Mesodermal cell (in vitro differentiated cells): ENCODE measurements at regions not wholly inside any gene's neighbourhood (a gene's known extent, or its start where the extent isn't known, plus 50 kb on each side); places are given as distances from the start of the nearest gene placed in this dataset.

Experiments used
- H3K27ac ChIP-seq: 2 replicates; pipeline ENCODE4 v1.7.0; 2013; ENCODE audit warnings: mild to moderate bottlenecking, low read depth, low read length, moderate library complexity; ENCODE audit not compliant: severe bottlenecking
- H3K36me3 ChIP-seq: 2 replicates; pipeline ENCODE4 v1.7.1; 2013; ENCODE audit warnings: mild to moderate bottlenecking, low read length, moderate library complexity; ENCODE audit not compliant: control insufficient read depth, insufficient read depth
- H3K4me1 ChIP-seq: one replicate; pipeline ENCODE4 v1.7.1; 2013; ENCODE audit warnings: mild to moderate bottlenecking, low read length; ENCODE audit not compliant: insufficient read depth, control insufficient read depth, poor library complexity, severe bottlenecking
- H3K4me3 ChIP-seq: 2 replicates; pipeline ENCODE4 v1.7.0; 2013; ENCODE audit warnings: low read length, control low read depth, mild to moderate bottlenecking; ENCODE audit not compliant: insufficient read depth, poor library complexity, severe bottlenecking; ENCODE audit errors: extremely low read depth
- H3K9me3 ChIP-seq: 2 replicates; pipeline ENCODE4 v1.7.1; 2013; ENCODE audit warnings: mild to moderate bottlenecking, low read length, moderate library complexity; ENCODE audit not compliant: control insufficient read depth
- WGBS, 2 experiments: methylation state at CpG; one replicate each; pipeline ENCODE4 v1.1.5; 2013; ENCODE audit warnings: missing lambda C conversion rate in 2 of 2; ENCODE audit not compliant: insufficient coverage in 2 of 2; 5-methylcytosine and 5-hydroxymethylcytosine counted together

DNA sequence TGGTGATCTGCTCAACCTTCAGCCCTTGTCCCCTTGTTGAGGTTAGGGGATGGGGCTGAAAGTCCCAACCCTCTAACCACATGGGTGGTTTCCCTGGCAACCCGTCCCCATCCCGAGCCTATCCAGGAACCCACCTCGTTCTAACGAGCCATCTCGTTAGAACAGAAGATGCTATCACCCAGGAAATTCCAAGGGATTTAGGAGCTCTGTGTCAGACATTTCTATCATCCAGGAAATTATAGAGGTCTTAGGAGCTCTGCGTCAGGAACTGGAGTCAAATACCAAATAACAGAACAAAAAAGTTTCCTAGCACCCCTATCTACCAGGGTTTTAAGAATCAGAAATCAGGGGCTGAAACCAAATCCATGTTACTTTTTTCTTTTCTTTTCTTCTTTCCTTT is 90.3 kb upstream of the LCLAT1 start:
- 58 to 77% methylated on average over 3 to 6 of the region's 6 CpGs for WGBS, 2 experiments
- Histone ChIP-seq H3K9me3 (no peaks in the 10 kb centered on the region), H3K27ac (no peak overlapping the region), H3K36me3 (no peaks in the 10 kb centered on the region), H3K4me1 (peaks cover 16% of the 10 kb centered on the region), H3K4me3 (no peak overlapping the region)

DNA sequence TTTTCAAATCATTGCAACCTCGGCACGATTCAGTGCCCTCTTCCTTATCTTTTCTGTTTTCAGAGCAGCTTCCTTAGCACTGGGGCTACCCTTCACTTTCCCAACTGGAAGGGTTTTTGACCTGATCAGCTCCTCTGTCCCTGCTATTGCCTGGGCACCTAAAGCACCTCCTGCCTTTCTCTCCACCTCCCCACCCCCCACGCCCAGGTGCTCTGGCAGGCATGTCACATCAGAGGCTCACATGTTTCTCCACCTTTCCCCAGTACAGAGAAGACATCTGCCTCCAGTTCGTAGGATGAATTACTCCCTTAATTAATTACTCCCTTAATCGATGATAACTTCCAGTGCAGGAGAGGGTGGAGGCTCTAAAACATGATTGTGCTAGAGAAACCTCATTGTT is 88.7 kb upstream of the LCLAT1 start:
- no peaks in the 10 kb centered on the region for H3K36me3 ChIP-seq
- H3K27ac ChIP-seq, result no peak overlapping the region
- H3K9me3 ChIP-seq, result no peaks in the 10 kb centered on the region
- WGBS, 2 experiments, result 100% methylated on average over 3 of the region's 5 CpGs
- H3K4me1 ChIP-seq, result peaks cover 23% of the 10 kb centered on the region
- no peak overlapping the region for H3K4me3 ChIP-seq

DNA sequence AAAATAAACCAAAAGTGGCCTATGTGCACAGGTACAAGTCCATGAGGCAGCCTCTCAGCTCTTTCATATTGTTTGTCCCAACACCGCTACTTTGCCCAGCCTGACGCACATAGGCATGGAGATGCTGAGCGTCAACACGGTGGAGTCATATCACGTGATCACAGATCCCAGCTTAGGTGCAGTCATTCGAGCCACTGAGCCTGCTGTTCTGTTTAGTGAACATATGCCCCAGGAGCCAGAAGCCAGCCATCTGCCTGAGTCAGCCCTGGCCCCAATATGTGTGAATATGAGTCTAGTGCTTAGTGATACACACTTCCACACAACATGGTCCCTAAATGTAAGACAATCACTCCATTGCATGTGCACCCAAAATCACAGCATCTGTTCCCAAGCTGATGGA is 88.2 kb upstream of the LCLAT1 start:
- H3K27ac ChIP-seq, result no peak overlapping the region
- H3K36me3 ChIP-seq, result no peaks in the 10 kb centered on the region
- WGBS, 2 experiments, result 96 to 97% methylated on average over 6 of the region's 6 CpGs
- peaks cover 23% of the 10 kb centered on the region for H3K4me1 ChIP-seq
- H3K9me3 ChIP-seq, result no peaks in the 10 kb centered on the region
- H3K4me3 ChIP-seq, result no peak overlapping the region

DNA sequence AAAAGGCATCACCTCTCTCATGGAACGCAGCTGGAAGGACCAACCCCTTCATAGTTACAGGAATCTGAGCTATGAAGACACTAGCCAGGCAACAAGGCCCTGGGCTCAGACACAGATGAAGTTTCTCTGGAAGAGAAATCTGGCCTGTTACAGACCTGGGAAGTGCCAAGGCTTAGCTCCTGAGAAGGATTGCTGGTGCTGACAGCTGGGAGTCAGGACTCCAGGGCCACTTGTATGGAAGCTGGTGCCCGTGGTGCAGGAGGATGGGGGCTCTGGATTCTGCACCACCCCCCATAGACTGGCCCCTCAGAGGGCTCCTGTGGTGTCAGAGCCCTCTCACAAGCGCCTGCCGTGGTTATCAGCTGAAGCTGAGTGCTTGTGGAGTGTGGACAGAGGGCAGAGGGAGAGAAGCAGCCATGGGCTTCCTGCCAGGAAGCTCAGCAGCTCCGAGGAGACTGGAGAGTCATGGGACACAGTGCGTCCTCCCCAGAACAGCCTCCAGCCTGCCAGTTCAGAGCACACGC is 87.3 kb upstream of the LCLAT1 start:
- H3K4me1 ChIP-seq, result peaks cover 23% of the 10 kb centered on the region
- 89 to 91% methylated on average over 6 of the region's 7 CpGs for WGBS, 2 experiments
- no peak overlapping the region for H3K4me3 ChIP-seq
- H3K9me3 ChIP-seq, result no peaks in the 10 kb centered on the region
- no peaks in the 10 kb centered on the region for H3K36me3 ChIP-seq
- H3K27ac ChIP-seq, result peak overlapping the region; percentile 30

- Histone ChIP-seq H3K4me1 (peaks cover 15% of the 10 kb centered on the region), H3K27ac (no peak overlapping the region), H3K4me3 (no peak overlapping the region), H3K36me3 (no peaks in the 10 kb centered on the region), H3K9me3 (peaks cover 5% of the 10 kb centered on the region)
- 95 to 98% methylated on average over 6 to 7 of the region's 11 CpGs for WGBS, 2 experiments
These were observed 85.2 kb upstream of the LCLAT1 start for GRCh38 chr2:30361751-30362394.

GRCh38 chr2:30362468-30363081 is 84.5 kb upstream of the LCLAT1 start:
- peak overlapping the region; percentile 17 for H3K27ac ChIP-seq
- no peak overlapping the region for H3K4me3 ChIP-seq
- WGBS, 2 experiments, result 67 to 71% methylated on average over 3 to 4 of the region's 4 CpGs
- H3K4me1 ChIP-seq, result peaks cover 14% of the 10 kb centered on the region
- H3K9me3 ChIP-seq, result peaks cover 5% of the 10 kb centered on the region
- H3K36me3 ChIP-seq, result no peaks in the 10 kb centered on the region

- H3K4me1 ChIP-seq, result peaks cover 14% of the 10 kb centered on the region
- WGBS, 2 experiments, result 93 to 100% methylated on average over 1 to 2 of the region's 3 CpGs
These were observed 83.6 kb upstream of the LCLAT1 start for GRCh38 chr2:30363406-30363805.

GRCh38 chr2:30365201-30365600 is 81.8 kb upstream of the LCLAT1 start:
- no peak overlapping the region for H3K4me3 ChIP-seq
- H3K27ac ChIP-seq, result no peak overlapping the region
- H3K9me3 ChIP-seq, result peaks cover 5% of the 10 kb centered on the region
- H3K4me1 ChIP-seq, result peaks cover 14% of the 10 kb centered on the region
- WGBS, 2 experiments, result 94 to 96% methylated on average over 6 to 7 of the region's 10 CpGs
- no peaks in the 10 kb centered on the region for H3K36me3 ChIP-seq

More at GRCh38 chr2:30363406-30363805, 83.6 kb upstream of the LCLAT1 start:
- Histone ChIP-seq H3K27ac (no peak overlapping the region), H3K36me3 (no peaks in the 10 kb centered on the region), H3K4me3 (no peak overlapping the region), H3K9me3 (peaks cover 5% of the 10 kb centered on the region)

GRCh38 chr2:30366199-30366691 is 80.8 kb upstream of the LCLAT1 start:
- WGBS, 2 experiments, result 71 to 91% methylated on average over 7 to 8 of the region's 10 CpGs
- H3K27ac ChIP-seq, result peak overlapping the region; percentile 60
- H3K4me1 ChIP-seq, result peaks cover 13% of the 10 kb centered on the region
- H3K9me3 ChIP-seq, result peaks cover 5% of the 10 kb centered on the region
- no peaks in the 10 kb centered on the region for H3K36me3 ChIP-seq
- H3K4me3 ChIP-seq, result no peak overlapping the region

- Histone ChIP-seq H3K36me3 (no peaks in the 10 kb centered on the region), H3K4me1 (peaks cover under 1% of the 10 kb centered on the region), H3K4me3 (no peak overlapping the region), H3K9me3 (peaks cover 5% of the 10 kb centered on the region), H3K27ac (no peak overlapping the region)
- WGBS, 2 experiments, result 91 to 94% methylated on average over 7 of the region's 9 CpGs
These were observed 79.6 kb upstream of the LCLAT1 start for GRCh38 chr2:30367232-30368070.
